RPMI7951 (cell line): ENCODE measurements at regions not wholly inside any gene's neighbourhood (a gene's known extent, or its start where the extent isn't known, plus 50 kb on each side); places are given as distances from the start of the nearest gene placed in this dataset.

ENCODE experiments used
- DNase-seq: peaks from one replicate; pipeline ENCODE4 v3.0.0-alpha.2; 2012; ENCODE audit warnings: low read depth

DNA sequence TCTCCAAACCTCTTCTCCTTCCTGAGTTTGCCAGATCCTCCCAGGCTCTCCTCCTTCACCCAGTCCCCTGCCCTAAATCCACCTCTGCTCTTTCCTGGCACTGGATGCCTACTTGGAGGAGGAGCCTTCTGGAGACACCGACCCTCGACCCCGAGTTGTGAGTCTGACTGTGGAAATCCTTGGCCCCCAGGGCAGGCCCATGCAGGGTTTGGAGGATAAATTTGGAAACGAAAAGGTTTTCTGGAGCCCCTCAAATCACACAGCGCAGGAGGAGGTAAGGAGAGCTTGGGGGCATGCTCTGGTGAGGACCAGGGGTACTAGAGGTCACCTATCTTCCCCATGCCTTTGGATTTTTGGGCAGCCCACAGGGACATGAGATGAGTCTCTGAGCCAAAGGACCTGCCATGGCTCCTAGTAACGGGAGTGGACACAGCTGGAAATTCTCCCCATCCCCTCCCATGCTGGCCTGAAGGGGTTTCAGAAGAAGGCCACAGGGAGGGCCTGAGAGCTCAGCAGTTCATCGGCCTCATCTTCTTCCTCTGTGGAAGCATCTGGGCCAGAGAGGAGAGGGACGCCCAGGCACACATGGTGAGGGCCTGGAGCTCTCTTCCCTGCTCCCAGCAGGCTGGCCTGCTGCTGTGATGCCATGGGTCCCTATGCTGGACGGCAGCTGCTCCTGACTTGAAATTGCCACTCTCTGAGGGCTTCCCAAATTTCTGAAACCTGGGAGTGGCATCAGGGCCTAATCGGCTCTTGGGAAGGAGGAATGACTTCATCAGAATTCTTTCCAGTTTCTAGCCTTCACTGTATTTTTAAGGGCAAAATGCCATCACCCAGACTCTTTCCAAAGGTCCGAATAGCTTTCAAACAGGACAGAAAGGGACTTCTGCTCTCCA, 68.6 kb upstream of the ITGA11 start:
- no peak for DNase-seq

DNA sequence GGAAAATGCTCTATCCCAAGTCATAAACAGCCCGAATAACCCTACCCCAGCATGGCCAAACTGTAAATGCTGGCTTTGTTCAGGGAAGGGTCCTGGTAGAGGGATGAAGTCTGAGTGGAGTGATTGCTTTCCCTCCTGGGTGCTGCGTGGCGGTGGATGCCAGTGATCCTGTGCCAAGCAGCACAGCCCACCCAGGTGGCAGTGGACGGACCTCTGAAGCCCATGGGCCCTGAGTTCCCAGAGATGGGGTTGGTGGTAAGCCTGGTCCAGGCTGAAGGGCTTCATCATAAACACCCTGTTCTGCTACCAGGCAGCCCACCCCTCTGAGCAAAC, 69.3 kb upstream of the ITGA11 start:
- no peak for DNase-seq

DNA sequence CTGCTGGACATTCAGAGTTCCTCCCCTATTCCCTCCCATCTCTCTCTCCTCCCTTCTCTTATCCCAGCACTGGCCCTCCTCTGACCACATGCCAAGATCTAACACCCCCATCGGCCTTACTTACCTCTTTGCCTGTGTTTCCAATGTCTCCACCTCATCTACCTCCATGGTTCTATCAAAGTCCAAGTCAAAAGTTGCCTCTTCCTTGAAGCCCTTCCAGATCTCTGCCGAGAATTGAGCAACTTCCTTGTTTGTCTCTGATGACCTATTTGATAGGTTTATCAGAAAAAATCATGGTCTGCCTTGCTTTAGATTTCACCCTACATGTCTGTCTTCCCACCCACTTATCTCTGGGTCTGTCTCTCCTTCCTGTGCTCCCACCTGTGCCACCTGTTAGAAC, 69.7 kb upstream of the ITGA11 start:
- DNase-seq: no peak

- DNase-seq: no peak
These were observed 70.5 kb upstream of the ITGA11 start for GRCh38 chr15:68502398-68502901.

GRCh38 chr15:68503213-68503612, 71.2 kb upstream of the ITGA11 start:
- no peak for DNase-seq

- peak; percentile 91 for DNase-seq
These were observed 72.1 kb upstream of the ITGA11 start for GRCh38 chr15:68503791-68504680.

- no peak for DNase-seq
These were observed 72.8 kb upstream of the ITGA11 start for GRCh38 chr15:68504681-68505170.

DNA sequence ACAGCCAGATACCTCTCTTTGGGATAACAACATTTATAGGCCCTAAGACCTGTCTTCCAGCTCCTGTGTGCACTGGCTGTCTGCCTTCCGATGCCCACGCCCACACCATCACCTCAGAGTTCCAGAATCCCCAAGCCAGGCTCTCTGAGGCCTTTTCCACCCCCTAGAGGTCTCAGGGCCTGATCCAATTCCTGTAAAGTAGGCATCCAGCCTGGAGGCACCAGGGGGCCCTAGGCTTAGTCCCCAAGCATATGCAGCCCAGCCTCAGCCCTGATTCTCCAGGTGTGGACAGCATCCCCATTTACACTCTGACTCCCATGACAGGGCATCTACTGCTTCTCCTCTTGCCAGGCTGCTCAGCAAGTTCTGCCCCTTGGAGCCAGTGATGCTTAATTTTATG, 72.7 kb upstream of the CORO2B start:
- DNase-seq: no peak

GRCh38 chr15:68507447-68507846, 71.3 kb upstream of the CORO2B start:
- no peak for DNase-seq

- no peak for DNase-seq
These were observed 70.2 kb upstream of the CORO2B start for GRCh38 chr15:68508485-68509189.

DNA sequence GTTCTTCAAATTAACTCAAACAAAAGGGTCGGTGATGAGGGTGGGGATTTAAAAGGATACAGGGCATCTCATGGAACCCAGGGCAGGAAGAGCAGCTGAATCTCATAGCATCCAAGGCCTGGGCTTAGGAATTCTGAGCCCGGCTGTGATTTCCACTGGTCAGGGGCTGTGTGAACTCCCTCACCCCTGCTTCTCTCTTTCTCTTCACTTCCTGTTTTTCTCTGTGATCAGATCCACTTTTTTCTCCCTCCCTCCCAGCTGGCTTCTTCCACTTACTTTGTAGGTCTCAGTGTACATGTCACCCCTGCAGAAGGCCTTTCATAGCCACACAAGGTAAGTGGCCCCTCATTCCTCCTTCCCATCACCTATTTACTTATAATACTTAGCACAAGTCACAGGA, 68.2 kb upstream of the CORO2B start:
- no peak for DNase-seq

- DNase-seq: peak; percentile 97
These were observed 67.5 kb upstream of the CORO2B start for GRCh38 chr15:68511073-68511991.

DNA sequence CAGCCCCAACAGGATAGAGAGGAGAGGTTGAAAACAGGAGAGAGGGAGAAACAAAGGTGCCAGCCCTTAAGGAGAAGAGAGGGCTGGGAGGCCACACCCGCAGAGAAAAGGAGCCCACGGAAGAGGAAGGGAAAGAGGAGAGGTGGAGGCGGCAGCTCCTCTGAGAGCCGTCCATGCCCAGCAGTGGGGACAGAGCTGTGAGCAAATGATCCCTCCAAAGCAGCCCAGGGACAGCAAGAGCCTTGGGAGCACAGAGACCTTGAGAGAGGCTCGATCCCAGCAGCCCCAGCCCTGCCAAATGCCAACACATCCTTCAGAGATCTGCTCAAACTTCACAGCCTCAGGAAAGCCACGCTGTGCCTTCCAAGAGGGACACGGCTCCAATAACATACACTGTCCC, 66.7 kb upstream of the CORO2B start:
- no peak for DNase-seq

- DNase-seq: peak; percentile 51
These were observed 66.2 kb upstream of the CORO2B start for GRCh38 chr15:68512598-68512997.

- peak; percentile 56 for DNase-seq
These were observed 63.3 kb upstream of the CORO2B start for GRCh38 chr15:68515371-68516095.

DNA sequence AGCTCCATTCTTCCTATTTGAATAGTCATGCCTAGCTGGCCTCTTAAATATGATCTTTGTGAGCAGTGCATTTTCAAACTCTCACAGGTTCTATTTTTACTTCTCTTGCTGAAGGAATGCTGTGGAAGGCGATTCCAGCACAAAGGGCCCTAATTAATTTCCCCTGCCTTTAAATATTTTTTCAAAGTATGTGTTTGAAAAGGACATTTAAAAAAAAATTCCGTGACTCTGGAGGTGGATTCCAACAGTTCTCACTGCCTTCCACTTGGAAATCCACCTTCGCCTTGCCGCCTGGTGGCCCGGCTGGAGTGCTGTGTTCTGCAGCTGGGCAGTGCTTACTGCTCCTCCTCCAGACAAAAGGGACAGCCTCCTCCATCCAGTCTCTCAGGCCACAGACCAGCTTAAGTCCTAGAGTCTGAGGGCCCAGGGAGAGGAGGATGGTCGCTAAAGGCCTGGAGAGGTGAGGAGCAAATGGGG, 61.5 kb upstream of the CORO2B start:
- peak; percentile 72 for DNase-seq

DNA sequence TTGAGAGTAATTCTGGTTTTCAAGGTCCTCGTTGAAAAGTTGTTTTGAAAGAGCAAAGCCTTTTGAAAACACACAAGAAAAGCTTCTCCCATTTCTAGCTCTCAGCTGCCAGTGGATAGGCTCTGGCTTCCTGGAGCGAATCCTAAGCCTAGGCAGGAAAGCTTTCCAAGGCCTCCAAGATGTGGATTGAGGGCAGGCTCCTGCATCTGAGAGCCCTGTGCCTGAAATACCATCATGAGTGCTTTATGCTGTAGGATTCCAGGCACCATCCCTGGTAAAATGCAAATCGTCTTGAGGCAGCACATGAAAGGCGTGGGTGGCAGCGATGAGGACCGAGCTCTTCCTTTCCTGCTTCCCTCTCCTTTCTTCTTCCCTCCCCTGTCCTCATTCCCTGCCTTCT, 60.7 kb upstream of the CORO2B start:
- no peak for DNase-seq

GRCh38 chr15:68518785-68519430, 59.9 kb upstream of the CORO2B start:
- peak; percentile 33 for DNase-seq
